ENCODE measurements at regions not wholly inside any gene's neighbourhood (a gene's known extent, or its start where the extent isn't known, plus 50 kb on each side); places are given as distances from the start of the nearest gene placed in this dataset.

DNA sequence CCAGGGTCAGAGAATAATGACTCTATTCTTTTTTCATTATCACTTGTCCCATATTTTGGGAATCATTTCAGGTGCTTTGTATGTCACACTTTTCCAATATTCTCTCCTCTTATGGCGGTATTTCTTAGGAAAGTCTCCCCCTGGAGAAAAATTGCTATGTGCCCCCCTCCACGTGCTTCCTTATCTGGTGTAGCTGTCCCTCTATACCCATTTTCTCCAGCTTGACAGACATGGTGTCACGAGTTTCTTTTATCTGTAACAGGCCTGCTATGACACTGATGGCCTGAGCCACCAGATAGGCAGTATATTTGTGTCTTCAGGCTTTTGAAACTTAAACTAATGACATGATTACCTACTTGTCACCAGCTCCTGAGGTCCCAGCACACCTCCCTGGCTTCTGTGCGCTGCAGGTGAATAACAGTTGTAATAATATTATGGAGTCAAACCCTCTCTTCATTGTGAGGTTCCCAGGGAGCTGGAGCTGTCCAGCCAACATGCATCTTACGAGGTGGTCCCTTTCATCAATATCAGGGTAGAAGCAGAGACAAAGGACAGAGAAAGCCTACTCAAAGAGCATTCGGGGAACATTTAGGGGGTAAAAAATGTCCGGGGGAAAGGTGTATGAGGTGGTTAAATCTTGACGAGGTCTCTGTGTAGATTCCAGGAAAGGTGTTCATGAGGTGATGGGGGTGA lies 71.2 kb upstream of the DUSP10 start:
- Histone ChIP-seq H3K36me3 (ENCODE audit: control insufficient read depth, low read length) (no peaks in the 10 kb centered on the region), H3K4me3 (ENCODE audit: low read length) (no peak overlapping the region), H4K20me1 (ENCODE audit: control insufficient read depth, insufficient read depth, low read depth, low read length) (no peaks in the 10 kb centered on the region), H3K4me2 (ENCODE audit: low read length) (no peak overlapping the region), H3K27me3 (ENCODE audit: control insufficient read depth, low read length) (no peaks in the 10 kb centered on the region), H3K79me2 (ENCODE audit: control insufficient read depth, low read length) (no peaks in the 10 kb centered on the region), H3K27ac (ENCODE audit: low read depth, low read length) (no peak overlapping the region), H3K9me3 (ENCODE audit: control insufficient read depth, insufficient read depth, low read length) (no peaks in the 10 kb centered on the region), H3F3A (ENCODE audit: control insufficient read depth, insufficient read depth) (no peaks in the 10 kb centered on the region), H3K9me2 (replicated peaks; ENCODE audit: control insufficient read depth, low read length) (no peaks in the 10 kb centered on the region), H3K4me1 (ENCODE audit: control insufficient read depth, low read length) (peaks cover 33% of the 10 kb centered on the region)
- TF ChIP-seq, protein P1, sequence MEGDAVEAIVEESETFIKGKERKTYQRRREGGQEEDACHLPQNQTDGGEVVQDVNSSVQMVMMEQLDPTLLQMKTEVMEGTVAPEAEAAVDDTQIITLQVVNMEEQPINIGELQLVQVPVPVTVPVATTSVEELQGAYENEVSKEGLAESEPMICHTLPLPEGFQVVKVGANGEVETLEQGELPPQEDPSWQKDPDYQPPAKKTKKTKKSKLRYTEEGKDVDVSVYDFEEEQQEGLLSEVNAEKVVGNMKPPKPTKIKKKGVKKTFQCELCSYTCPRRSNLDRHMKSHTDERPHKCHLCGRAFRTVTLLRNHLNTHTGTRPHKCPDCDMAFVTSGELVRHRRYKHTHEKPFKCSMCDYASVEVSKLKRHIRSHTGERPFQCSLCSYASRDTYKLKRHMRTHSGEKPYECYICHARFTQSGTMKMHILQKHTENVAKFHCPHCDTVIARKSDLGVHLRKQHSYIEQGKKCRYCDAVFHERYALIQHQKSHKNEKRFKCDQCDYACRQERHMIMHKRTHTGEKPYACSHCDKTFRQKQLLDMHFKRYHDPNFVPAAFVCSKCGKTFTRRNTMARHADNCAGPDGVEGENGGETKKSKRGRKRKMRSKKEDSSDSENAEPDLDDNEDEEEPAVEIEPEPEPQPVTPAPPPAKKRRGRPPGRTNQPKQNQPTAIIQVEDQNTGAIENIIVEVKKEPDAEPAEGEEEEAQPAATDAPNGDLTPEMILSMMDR (IDR thresholded peaks at IDR 0.05; ENCODE audit: low read depth, low read length, poor library complexity, severe bottlenecking): no peak
- TF ChIP-seq EZH2phosphoT487 (IDR thresholded peaks at IDR 0.05; ENCODE audit: borderline replicate concordance, low read length): no peak

DNA sequence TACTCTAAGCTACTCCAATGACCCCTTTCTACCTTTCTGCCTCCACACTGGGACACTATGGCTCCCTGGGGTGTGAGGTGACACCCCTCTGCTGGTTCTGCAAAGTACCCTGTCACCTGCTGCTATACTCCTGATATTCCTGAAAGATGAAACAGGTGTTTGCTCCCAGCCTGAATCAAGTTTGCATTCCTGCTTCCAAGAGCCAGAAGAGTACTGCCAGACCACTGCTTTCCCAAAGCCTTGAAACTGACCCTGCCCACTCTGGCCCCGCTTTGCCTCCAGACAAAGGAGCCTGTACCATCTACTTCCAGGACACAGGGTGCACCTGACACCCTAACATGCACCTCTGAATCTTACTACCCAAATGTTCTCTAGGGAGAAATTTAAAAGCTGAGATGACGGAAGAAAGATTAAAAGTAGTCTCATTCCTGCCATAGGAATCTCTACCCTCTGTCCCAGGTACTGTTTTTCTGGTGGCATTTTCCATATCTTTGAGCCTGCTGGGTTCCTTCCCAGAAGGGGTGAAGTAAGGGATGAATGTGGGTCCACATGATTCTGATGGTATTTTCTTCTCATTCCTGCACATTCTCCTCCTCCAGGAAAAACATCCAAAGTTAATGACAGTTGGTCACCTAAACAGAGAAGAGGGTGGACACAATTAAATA lies 70.3 kb upstream of the DUSP10 start:
- H3K79me2 ChIP-seq (ENCODE audit: control insufficient read depth, low read length): no peaks in the 10 kb centered on the region

DNA sequence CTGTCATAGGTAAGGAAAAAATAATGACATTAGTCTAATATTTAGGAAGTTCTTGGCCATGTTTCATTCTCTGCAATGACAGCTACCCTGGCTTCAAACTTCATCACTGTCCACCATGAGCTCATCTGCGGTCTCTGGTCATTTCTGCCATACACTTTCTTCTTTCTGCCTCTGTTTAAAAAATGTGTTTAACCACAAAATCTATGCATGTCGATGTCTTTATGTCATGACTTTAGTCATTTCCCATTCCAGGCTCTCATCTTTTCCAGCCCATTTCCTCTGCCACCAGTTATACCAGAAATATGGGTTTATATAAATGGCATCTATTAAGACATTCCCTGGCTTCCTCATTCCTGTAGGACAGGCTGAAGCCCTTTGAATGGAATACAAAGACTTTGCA lies 68.5 kb upstream of the DUSP10 start:
- no peaks in the 10 kb centered on the region for H3K79me2 ChIP-seq (ENCODE audit: control insufficient read depth, low read length)
- no peak overlapping the region for H3K4me3 ChIP-seq (ENCODE audit: low read length)
- no peaks in the 10 kb centered on the region for H3K27me3 ChIP-seq (ENCODE audit: control insufficient read depth, low read length)
- H3K9me2 ChIP-seq (replicated peaks; ENCODE audit: control insufficient read depth, low read length): no peaks in the 10 kb centered on the region
- H4K20me1 ChIP-seq (ENCODE audit: control insufficient read depth, insufficient read depth, low read depth, low read length): no peaks in the 10 kb centered on the region
- no peaks in the 10 kb centered on the region for H3K9me3 ChIP-seq (ENCODE audit: control insufficient read depth, insufficient read depth, low read length)
- no peaks in the 10 kb centered on the region for H3K36me3 ChIP-seq (ENCODE audit: control insufficient read depth, low read length)
- no peak for TF ChIP-seq EZH2phosphoT487 (IDR thresholded peaks at IDR 0.05; ENCODE audit: borderline replicate concordance, low read length)
- TF ChIP-seq, protein P1 (IDR thresholded peaks at IDR 0.05; ENCODE audit: low read depth, low read length, poor library complexity, severe bottlenecking): no peak
- H3K27ac ChIP-seq (ENCODE audit: low read depth, low read length): no peak overlapping the region
- peaks cover 58% of the 10 kb centered on the region for H3K4me1 ChIP-seq (ENCODE audit: control insufficient read depth, low read length)
- no peaks in the 10 kb centered on the region for H3F3A ChIP-seq (ENCODE audit: control insufficient read depth, insufficient read depth)
- H3K4me2 ChIP-seq (ENCODE audit: low read length): no peak overlapping the region

More for the DNA sequence above, 70.3 kb upstream of the DUSP10 start:
- TF ChIP-seq, protein P1 (IDR thresholded peaks at IDR 0.05; ENCODE audit: low read depth, low read length, poor library complexity, severe bottlenecking): no peak
- no peak for TF ChIP-seq EZH2phosphoT487 (IDR thresholded peaks at IDR 0.05; ENCODE audit: borderline replicate concordance, low read length)
- Histone ChIP-seq H3K27ac (ENCODE audit: low read depth, low read length) (no peak overlapping the region), H3K4me1 (ENCODE audit: control insufficient read depth, low read length) (peaks cover 41% of the 10 kb centered on the region), H4K20me1 (ENCODE audit: control insufficient read depth, insufficient read depth, low read depth, low read length) (no peaks in the 10 kb centered on the region), H3K27me3 (ENCODE audit: control insufficient read depth, low read length) (no peaks in the 10 kb centered on the region), H3K9me2 (replicated peaks; ENCODE audit: control insufficient read depth, low read length) (no peaks in the 10 kb centered on the region), H3K36me3 (ENCODE audit: control insufficient read depth, low read length) (no peaks in the 10 kb centered on the region), H3F3A (ENCODE audit: control insufficient read depth, insufficient read depth) (no peaks in the 10 kb centered on the region), H3K9me3 (ENCODE audit: control insufficient read depth, insufficient read depth, low read length) (no peaks in the 10 kb centered on the region), H3K4me3 (ENCODE audit: low read length) (no peak overlapping the region), H3K4me2 (ENCODE audit: low read length) (no peak overlapping the region)
